A549 (cell line): ENCODE measurements at regions not wholly inside any gene's neighbourhood (a gene's known extent, or its start where the extent isn't known, plus 50 kb on each side); places are given as distances from the start of the nearest gene placed in this dataset.

ENCODE experiments used
- ATAC-seq, 2 experiments: fragments of 200-7000 bp in 1 of 2; fragments of >200 bp in 1 of 2; cut with Nextera tagmentation in 1 of 2; cut with Tn5 transposase in 1 of 2; 3 replicates each; pipeline versions ENCODE4 v1.8.0 to v1.9.1; 2018 to 2020; ENCODE audit warnings: mild to moderate bottlenecking in 1 of 2, moderate library complexity in 1 of 2
- CTCF ChIA-PET: fragments of 300-600 bp; sonication (Branson Sonifier 250); formaldehyde crosslinking; extraction: SDS; loops from one replicate; lab custom pipeline; 2021; ENCODE audit warnings: antibody characterized with exemption, inconsistent platforms; lab: Yijun Ruan, JAX
- POLR2A ChIA-PET: fragments of 350-600 bp; formaldehyde crosslinking; extraction: SDS; loops from one replicate; lab custom pipeline; 2021; ENCODE audit warnings: antibody characterized with exemption, inconsistent platforms; lab: Yijun Ruan, JAX
- DNase-seq, 2 experiments: peaks; one replicate each; pipeline versions ENCODE4 v3.0.0 to v3.0.0-alpha.2; 2011 to 2016; ENCODE audit warnings: low read depth in 1 of 2, low spot score in 1 of 2
- FAIRE-seq: peaks from 2 replicates; lab custom pipeline; 2011; peaks lifted over from hg19 to GRCh38; lab: Jason Lieb, UNC
- H3K27ac ChIP-seq, 2 experiments: fragments of >200 bp; sonication (Bioruptor Twin); formaldehyde crosslinking; 3 replicates each; pipeline ENCODE4 v1.5.1; 2016 to 2017
- H3K4me1 ChIP-seq: fragments of >200 bp; sonication (Bioruptor Twin); formaldehyde crosslinking; 3 replicates; pipeline ENCODE4 v1.6.1; 2016
- H3K4me2 ChIP-seq: fragments of >200 bp; sonication (Bioruptor Twin); formaldehyde crosslinking; 3 replicates; pipeline ENCODE4 v1.6.1; 2016
- H3K4me3 ChIP-seq: fragments of >200 bp; sonication (Bioruptor Twin); formaldehyde crosslinking; 3 replicates; pipeline ENCODE4 v1.5.1; 2016
- H3K9me3 ChIP-seq: fragments of >200 bp; sonication (Bioruptor Twin); formaldehyde crosslinking; 3 replicates; pipeline ENCODE4 v1.6.1; 2016
- EHMT2 ChIP-seq: fragments of 200-600 bp; sonication (generic); IDR thresholded peaks from 2 replicates; pipeline ENCODE4 v1.6.1; 2016; ENCODE audit warnings: antibody characterized with exemption, low read depth, mild to moderate bottlenecking, moderate library complexity
- EP300 ChIP-seq, 2 experiments: fragments of >200 bp; sonication (Bioruptor Twin); formaldehyde crosslinking; IDR thresholded peaks; 2 replicates in 1 of 2; 3 replicates in 1 of 2; pipeline ENCODE4 v1.6.1; 2016 to 2017
- FOSL2 ChIP-seq, 2 experiments: fragments of 450-650 bp in 1 of 2; fragments of >200 bp in 1 of 2; sonication (Bioruptor Twin) in 1 of 2; formaldehyde crosslinking; IDR thresholded peaks; 2 replicates each; pipeline versions ENCODE4 v1.5.0 to v1.6.1; 2016 to 2020; ENCODE audit warnings: mild to moderate bottlenecking in 1 of 2, moderate library complexity in 1 of 2
- FOXS1 ChIP-seq: fragments of 250-450 bp; sonication (Bioruptor Pico); IDR thresholded peaks from 2 replicates; pipeline ENCODE4 v1.5.0; 2020; ENCODE audit warnings: mild to moderate bottlenecking, moderate library complexity
- HOXB5 ChIP-seq: fragments of 250-450 bp; sonication (Bioruptor Pico); IDR thresholded peaks from 2 replicates; pipeline ENCODE4 v1.5.0; 2020; ENCODE audit warnings: mild to moderate bottlenecking, moderate library complexity
- MYC ChIP-seq: IDR thresholded peaks from 2 replicates; pipeline ENCODE4 v1.6.1; 2012; ENCODE audit warnings: mild to moderate bottlenecking, inconsistent platforms, low read length, improper control_type of control experiment, borderline replicate concordance
- POLR2A ChIP-seq: IDR thresholded peaks from 2 replicates; pipeline ENCODE4 v1.6.1; 2012; ENCODE audit warnings: mild to moderate bottlenecking, low read length
- RAD21 ChIP-seq, 2 experiments: fragments of >200 bp in 1 of 2; sonication (Bioruptor Twin) in 1 of 2; formaldehyde crosslinking in 1 of 2; IDR thresholded peaks in 1 of 2; conservative IDR thresholded peaks in 1 of 2; 2 replicates in 1 of 2; 3 replicates in 1 of 2; pipeline ENCODE4 v1.6.1; 2012 to 2018; ENCODE audit warnings: inconsistent platforms in 1 of 2
- RFX5 ChIP-seq: fragments of 450-650 bp; IDR thresholded peaks from 2 replicates; pipeline ENCODE4 v1.7.1; 2014; ENCODE audit warnings: antibody characterized with exemption, mild to moderate bottlenecking, moderate library complexity
- SMC3 ChIP-seq: fragments of >200 bp; sonication (Bioruptor Twin); formaldehyde crosslinking; IDR thresholded peaks from 3 replicates; pipeline ENCODE4 v1.6.1; 2018; ENCODE audit warnings: inconsistent platforms
- ZC3H11A ChIP-seq: fragments of 450-650 bp; IDR thresholded peaks from 2 replicates; pipeline ENCODE4 v1.6.1; 2014; ENCODE audit warnings: antibody characterized with exemption, mild to moderate bottlenecking
- ZNF302 ChIP-seq: fragments of 250-450 bp; sonication (Bioruptor Pico); IDR thresholded peaks from 2 replicates; pipeline ENCODE4 v1.9.0; 2021; ENCODE audit warnings: inconsistent platforms, mild to moderate bottlenecking, moderate library complexity
- WGBS: methylation state at CpG from one replicate; pipeline ENCODE4 v1.1.6; 2017; ENCODE audit errors: missing lambda C conversion rate; 5-methylcytosine and 5-hydroxymethylcytosine counted together
- TF ChIP-seq, protein P1 (sequence below): fragments of >200 bp; sonication (Bioruptor Twin); formaldehyde crosslinking; IDR thresholded peaks from 3 replicates; pipeline ENCODE4 v1.6.1; 2016
- TF ChIP-seq, protein P2 (sequence below): fragments of >200 bp; sonication (Bioruptor Twin); formaldehyde crosslinking; IDR thresholded peaks from 2 replicates; pipeline ENCODE4 v1.6.1; 2016
- TF ChIP-seq, protein P3 (sequence below): IDR thresholded peaks from 2 replicates; pipeline ENCODE4 v1.6.1; 2012; ENCODE audit warnings: low read depth, borderline replicate concordance
- TF ChIP-seq, protein P4 (sequence below): fragments of 200-600 bp; sonication (generic); IDR thresholded peaks from 2 replicates; pipeline ENCODE4 v1.6.1; 2016; ENCODE audit warnings: antibody characterized with exemption, mild to moderate bottlenecking, moderate library complexity
- TF ChIP-seq, protein P5 (sequence below): IDR thresholded peaks from 2 replicates; pipeline ENCODE4 v1.6.1; 2012
- TF ChIP-seq, protein P6 (sequence below): fragments of >200 bp; sonication (Bioruptor Twin); formaldehyde crosslinking; IDR thresholded peaks from 3 replicates; pipeline ENCODE4 v1.5.1; 2016

DNA sequence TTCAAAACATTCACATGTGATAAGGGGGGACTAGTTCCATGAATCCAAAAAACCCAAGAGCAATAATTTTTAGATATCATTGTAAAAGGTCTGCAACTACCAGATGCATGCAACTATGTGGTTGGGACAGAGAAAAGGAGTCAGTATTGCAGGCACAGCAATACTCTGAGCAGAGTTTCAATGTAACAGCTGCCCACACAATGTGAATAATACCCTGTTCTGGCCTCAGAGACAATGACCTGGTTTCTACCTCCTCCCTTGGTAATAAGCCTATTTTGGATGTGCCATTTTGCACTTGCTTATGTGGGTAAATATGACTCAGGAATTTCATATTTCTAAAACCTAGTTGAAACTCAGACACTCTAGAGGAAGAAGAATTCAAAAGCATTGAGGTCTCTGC is 194.8 kb upstream of the RASGEF1B start (continued):
- TF ChIP-seq, protein P1, sequence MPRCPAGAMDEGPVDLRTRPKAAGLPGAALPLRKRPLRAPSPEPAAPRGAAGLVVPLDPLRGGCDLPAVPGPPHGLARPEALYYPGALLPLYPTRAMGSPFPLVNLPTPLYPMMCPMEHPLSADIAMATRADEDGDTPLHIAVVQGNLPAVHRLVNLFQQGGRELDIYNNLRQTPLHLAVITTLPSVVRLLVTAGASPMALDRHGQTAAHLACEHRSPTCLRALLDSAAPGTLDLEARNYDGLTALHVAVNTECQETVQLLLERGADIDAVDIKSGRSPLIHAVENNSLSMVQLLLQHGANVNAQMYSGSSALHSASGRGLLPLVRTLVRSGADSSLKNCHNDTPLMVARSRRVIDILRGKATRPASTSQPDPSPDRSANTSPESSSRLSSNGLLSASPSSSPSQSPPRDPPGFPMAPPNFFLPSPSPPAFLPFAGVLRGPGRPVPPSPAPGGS = no peak
- no peak for TF ChIP-seq RAD21 (conservative IDR thresholded peaks at IDR 0.05 in 1 of 2, IDR thresholded peaks at IDR 0.05 in 1 of 2)

DNA sequence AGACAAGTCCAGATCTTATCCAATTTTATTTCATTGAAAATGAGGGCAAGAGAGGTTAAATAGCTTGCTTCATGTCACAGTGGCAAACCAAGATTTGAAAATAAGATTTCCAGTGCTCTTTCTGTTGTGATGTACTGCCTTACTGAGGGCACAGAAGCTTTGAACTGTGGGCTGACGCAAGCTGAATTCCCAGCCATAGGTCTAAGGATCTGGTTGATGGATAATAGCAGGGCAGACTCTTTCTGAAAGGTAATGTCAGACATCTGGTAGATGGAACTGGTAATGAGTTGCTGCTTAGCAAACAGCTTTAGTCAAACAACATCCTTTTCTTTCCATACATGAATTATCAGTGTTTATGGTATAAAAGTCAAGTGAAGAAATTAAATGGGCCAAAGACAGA is 193.9 kb upstream of the RASGEF1B start:
- H3K4me3 ChIP-seq = no peak overlapping the region
- ATAC-seq (no peak), FAIRE-seq (no peak), DNase-seq (no peak)
- no peak overlapping the region for H3K27ac ChIP-seq
- H3K4me2 ChIP-seq = no peak overlapping the region
- H3K9me3 ChIP-seq = no peaks in the 10 kb centered on the region
- H3K4me1 ChIP-seq = no peaks in the 10 kb centered on the region
- ChIA-PET POLR2A (no interaction called here), CTCF (no interaction called here)
- WGBS = 71% methylated on average over 1 of the region's 1 CpG
- TF ChIP-seq, protein P2, sequence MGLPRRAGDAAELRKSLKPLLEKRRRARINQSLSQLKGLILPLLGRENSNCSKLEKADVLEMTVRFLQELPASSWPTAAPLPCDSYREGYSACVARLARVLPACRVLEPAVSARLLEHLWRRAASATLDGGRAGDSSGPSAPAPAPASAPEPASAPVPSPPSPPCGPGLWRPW = no peak
- TF ChIP-seq RFX5 (no peak), FOXS1 (CRISPR knock-in tag) (no peak), ZNF302 (CRISPR knock-in tag) (no peak), FOSL2 (IDR thresholded peaks at IDR 0.05) (no peak), FOSL2 (CRISPR knock-in tag; IDR thresholded peaks at IDR 0.05) (no peak), ZC3H11A (no peak), SMC3 (no peak), EHMT2 (no peak), RAD21 (conservative IDR thresholded peaks at IDR 0.05 in 1 of 2, IDR thresholded peaks at IDR 0.05 in 1 of 2) (no peak)
- TF ChIP-seq, protein P3, sequence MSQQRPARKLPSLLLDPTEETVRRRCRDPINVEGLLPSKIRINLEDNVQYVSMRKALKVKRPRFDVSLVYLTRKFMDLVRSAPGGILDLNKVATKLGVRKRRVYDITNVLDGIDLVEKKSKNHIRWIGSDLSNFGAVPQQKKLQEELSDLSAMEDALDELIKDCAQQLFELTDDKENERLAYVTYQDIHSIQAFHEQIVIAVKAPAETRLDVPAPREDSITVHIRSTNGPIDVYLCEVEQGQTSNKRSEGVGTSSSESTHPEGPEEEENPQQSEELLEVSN = no peak
- TF ChIP-seq, protein P4, sequence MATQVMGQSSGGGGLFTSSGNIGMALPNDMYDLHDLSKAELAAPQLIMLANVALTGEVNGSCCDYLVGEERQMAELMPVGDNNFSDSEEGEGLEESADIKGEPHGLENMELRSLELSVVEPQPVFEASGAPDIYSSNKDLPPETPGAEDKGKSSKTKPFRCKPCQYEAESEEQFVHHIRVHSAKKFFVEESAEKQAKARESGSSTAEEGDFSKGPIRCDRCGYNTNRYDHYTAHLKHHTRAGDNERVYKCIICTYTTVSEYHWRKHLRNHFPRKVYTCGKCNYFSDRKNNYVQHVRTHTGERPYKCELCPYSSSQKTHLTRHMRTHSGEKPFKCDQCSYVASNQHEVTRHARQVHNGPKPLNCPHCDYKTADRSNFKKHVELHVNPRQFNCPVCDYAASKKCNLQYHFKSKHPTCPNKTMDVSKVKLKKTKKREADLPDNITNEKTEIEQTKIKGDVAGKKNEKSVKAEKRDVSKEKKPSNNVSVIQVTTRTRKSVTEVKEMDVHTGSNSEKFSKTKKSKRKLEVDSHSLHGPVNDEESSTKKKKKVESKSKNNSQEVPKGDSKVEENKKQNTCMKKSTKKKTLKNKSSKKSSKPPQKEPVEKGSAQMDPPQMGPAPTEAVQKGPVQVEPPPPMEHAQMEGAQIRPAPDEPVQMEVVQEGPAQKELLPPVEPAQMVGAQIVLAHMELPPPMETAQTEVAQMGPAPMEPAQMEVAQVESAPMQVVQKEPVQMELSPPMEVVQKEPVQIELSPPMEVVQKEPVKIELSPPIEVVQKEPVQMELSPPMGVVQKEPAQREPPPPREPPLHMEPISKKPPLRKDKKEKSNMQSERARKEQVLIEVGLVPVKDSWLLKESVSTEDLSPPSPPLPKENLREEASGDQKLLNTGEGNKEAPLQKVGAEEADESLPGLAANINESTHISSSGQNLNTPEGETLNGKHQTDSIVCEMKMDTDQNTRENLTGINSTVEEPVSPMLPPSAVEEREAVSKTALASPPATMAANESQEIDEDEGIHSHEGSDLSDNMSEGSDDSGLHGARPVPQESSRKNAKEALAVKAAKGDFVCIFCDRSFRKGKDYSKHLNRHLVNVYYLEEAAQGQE = no peak
- TF ChIP-seq, protein P1 = no peak
- TF ChIP-seq, protein P5, sequence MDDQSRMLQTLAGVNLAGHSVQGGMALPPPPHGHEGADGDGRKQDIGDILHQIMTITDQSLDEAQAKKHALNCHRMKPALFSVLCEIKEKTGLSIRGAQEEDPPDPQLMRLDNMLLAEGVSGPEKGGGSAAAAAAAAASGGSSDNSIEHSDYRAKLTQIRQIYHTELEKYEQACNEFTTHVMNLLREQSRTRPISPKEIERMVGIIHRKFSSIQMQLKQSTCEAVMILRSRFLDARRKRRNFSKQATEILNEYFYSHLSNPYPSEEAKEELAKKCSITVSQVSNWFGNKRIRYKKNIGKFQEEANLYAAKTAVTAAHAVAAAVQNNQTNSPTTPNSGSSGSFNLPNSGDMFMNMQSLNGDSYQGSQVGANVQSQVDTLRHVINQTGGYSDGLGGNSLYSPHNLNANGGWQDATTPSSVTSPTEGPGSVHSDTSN = no peak

DNA sequence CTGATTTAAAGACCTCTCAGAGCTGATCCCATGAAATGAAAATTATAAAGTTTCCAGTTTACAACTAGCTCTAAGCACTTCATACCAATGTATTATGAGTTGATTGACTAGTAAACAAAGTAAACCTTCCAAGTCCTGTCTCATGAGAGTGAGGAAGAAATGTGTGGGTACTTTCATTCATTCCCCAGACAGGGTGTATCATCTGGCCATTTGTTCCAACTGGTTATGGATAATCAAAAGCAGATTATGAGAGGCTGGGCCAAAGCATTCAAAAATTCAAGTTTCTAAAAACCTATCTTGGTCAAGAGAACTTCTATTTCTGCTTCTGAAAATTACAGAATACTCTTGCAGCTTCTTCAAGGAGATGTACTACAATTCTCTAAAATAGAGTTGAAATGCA is 193.3 kb upstream of the RASGEF1B start:
- no peak for FAIRE-seq
- ChIA-PET CTCF (no interaction called here), POLR2A (no interaction called here)

More for the DNA sequence above, 193.3 kb upstream of the RASGEF1B start:
- TF ChIP-seq, protein P1 = no peak
- TF ChIP-seq, protein P6, sequence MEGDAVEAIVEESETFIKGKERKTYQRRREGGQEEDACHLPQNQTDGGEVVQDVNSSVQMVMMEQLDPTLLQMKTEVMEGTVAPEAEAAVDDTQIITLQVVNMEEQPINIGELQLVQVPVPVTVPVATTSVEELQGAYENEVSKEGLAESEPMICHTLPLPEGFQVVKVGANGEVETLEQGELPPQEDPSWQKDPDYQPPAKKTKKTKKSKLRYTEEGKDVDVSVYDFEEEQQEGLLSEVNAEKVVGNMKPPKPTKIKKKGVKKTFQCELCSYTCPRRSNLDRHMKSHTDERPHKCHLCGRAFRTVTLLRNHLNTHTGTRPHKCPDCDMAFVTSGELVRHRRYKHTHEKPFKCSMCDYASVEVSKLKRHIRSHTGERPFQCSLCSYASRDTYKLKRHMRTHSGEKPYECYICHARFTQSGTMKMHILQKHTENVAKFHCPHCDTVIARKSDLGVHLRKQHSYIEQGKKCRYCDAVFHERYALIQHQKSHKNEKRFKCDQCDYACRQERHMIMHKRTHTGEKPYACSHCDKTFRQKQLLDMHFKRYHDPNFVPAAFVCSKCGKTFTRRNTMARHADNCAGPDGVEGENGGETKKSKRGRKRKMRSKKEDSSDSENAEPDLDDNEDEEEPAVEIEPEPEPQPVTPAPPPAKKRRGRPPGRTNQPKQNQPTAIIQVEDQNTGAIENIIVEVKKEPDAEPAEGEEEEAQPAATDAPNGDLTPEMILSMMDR = no peak
- TF ChIP-seq EP300 (IDR thresholded peaks at IDR 0.05) = no peak
- TF ChIP-seq POLR2A = no peak
- TF ChIP-seq MYC = no peak
- TF ChIP-seq HOXB5 (CRISPR knock-in tag) = no peak
- no peak overlapping the region for H3K27ac ChIP-seq
- no peak overlapping the region for H3K4me2 ChIP-seq
- H3K9me3 ChIP-seq = no peaks in the 10 kb centered on the region
- no peaks in the 10 kb centered on the region for H3K4me1 ChIP-seq
- DNase-seq (no peak), ATAC-seq (no peak)
- H3K4me3 ChIP-seq = no peak overlapping the region
